Left ventricle myocardium superior (tissue), 1 donor: ENCODE measurements at regions not wholly inside any gene's neighbourhood (a gene's known extent, or its start where the extent isn't known, plus 50 kb on each side); places are given as distances from the start of the nearest gene placed in this dataset.

Source experiments
- ATAC-seq: fragments of 200-7000 bp; cut with Tn5 transposase; one replicate; pipeline ENCODE4 v1.9.1; 2020; ENCODE audit warnings: mild to moderate bottlenecking, moderate library complexity
- DNase-seq: peaks from one replicate; pipeline ENCODE4 v3.0.0-alpha.2; 2020
- intact Hi-C: fragments of 100-400 bp; cut with micrococcal nuclease; formaldehyde crosslinking; loops from one replicate; pipeline ENCODE4 v1.11.0; 2022
- donor health status: DM: no; HTN: yes; CAD: no; lungs with severe emphysema.

DNA sequence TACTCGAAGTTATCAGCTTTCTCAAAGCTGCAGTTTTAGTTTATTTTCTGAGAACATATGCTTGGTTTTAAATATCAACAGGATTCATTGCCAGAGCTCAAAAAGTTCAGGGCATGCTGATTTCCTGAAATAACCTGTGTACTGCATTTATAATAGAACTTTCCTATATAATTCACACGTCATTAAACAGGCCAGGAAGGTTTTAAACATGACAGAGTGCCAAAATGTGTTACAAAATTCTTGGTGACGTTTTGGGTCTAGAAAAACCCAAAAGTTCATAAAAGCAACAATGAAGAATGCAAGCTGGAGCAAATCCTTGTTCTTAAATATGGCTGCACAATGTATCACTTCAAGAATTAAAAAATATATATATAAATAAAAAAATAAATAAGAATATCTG is 1139.1 kb downstream of the CDH11 start:
- DNase-seq (no peak), ATAC-seq (no peak)
- intact Hi-C loops = no loop called here

- intact Hi-C loops = no loop called here
- ATAC-seq = no peak
- DNase-seq = no peak
Measured at GRCh38 chr16:63982110-63982509, 1139.8 kb downstream of the CDH11 start.

- intact Hi-C loops = no loop called here
- DNase-seq (no peak), ATAC-seq (no peak)
Measured at GRCh38 chr16:63981639-63982038, 1140.2 kb downstream of the CDH11 start.

GRCh38 chr16:63980763-63981162 is 1141.1 kb downstream of the CDH11 start:
- no peak for ATAC-seq
- no peak for DNase-seq
- intact Hi-C loops = no loop called here

DNA sequence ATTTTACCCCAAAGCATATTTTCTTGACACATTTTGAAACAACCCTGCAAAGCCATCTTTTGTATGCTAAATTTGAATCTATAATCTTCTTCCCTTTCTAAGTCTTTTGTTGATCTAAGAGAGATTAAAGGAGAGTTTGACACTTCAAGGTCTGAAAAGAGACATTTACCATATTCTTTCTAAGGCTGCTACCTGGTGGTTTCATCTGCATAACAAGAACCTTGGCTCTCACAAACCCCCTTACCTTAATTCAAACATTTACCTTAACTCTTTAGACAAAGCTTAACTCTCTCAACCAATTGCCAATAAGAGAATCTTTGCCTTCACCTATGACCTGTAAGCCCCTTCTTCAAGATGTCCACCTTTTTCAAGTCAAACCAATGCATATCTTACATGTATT is 1143.6 kb downstream of the CDH11 start:
- DNase-seq (no peak), ATAC-seq (no peak)
- intact Hi-C loops = no loop called here

GRCh38 chr16:63976345-63976744 is 1145.5 kb downstream of the CDH11 start:
- ATAC-seq = no peak
- DNase-seq = no peak
- intact Hi-C loops = no loop called here

DNA sequence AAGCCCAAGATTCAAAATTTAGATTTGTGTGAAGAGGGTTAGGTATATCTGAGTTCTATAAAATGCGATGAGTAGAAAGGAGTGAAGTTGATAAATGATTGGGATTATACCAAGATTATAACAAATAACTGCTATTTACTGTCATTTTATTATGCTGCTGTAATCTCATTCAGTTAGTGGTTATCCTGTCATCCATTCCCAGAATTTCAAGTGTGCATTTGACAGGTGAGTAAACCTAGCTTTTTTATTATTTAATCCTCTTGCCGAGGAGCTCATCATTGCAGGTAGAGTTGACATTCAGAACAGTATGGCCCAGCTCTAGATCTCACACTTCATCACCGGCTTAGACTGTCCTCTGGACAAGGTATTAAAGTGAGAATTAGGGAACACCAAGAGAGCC is 1146.2 kb downstream of the CDH11 start:
- intact Hi-C loops = no loop called here
- ATAC-seq (no peak), DNase-seq (no peak)

- DNase-seq (no peak), ATAC-seq (no peak)
- intact Hi-C loops = no loop called here
Measured at GRCh38 chr16:63967966-63968365, 1153.9 kb downstream of the CDH11 start.

- ATAC-seq (no peak), DNase-seq (no peak)
- intact Hi-C loops = no loop called here
Measured at GRCh38 chr16:63960321-63960720, 1161.5 kb downstream of the CDH11 start.

GRCh38 chr16:63947022-63947421 is 1174.8 kb downstream of the CDH11 start:
- no peak for DNase-seq
- no peak for ATAC-seq
- intact Hi-C loops = no loop called here

DNA sequence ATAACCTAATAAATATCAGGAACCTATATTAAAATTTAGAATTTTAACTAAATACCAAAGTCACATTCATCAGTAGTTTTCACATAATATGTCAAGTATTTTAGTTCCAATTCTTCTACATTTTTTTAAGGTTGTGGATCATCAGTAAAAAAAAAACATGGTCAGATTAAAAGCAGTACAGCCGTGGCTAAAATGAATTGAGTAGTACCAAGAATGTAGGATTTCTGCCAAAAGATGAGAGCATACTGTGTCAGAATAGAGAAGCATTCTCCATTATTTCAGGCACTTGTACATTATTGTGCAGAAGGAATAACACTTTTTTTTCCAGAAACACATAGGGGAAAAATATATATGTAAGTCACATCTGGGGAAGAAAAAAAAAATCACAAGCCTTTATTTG is 1176.1 kb downstream of the CDH11 start:
- ATAC-seq (no peak), DNase-seq (no peak)
- intact Hi-C loops = no loop called here

- intact Hi-C loops = no loop called here
- ATAC-seq = no peak
- no peak for DNase-seq
Measured at GRCh38 chr16:63943566-63943965, 1178.3 kb downstream of the CDH11 start.

- intact Hi-C loops = no loop called here
- ATAC-seq (no peak), DNase-seq (no peak)
Measured at GRCh38 chr16:63938661-63939060, 1183.2 kb downstream of the CDH11 start.

- ATAC-seq (no peak), DNase-seq (no peak)
- intact Hi-C loops = no loop called here
Measured at GRCh38 chr16:63933841-63934240, 1188.0 kb downstream of the CDH11 start.

- intact Hi-C loops = no loop called here
- no peak for ATAC-seq
Measured at GRCh38 chr16:63928421-63928820, 1193.4 kb downstream of the CDH11 start.

DNA sequence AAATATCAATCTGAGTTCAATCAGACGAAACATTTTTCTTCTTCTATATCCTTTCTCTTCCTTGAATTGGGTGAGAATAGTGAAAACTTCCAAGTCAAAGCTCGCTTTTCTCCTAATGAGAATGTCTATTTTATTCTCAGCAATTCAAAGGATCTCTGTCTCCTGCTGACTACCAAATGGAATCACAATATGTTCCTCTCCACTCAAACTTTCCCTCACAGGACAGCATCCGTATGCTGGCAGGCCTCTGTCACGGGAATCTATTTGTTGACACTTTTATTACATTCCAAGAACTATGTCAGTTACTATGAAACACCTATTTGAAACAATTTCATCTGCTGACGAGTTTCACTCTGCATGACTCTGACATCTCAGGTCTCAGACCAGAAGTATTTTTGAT is 1196.6 kb downstream of the CDH11 start:
- ATAC-seq (no peak), DNase-seq (no peak)
- intact Hi-C loops = no loop called here

More at GRCh38 chr16:63928421-63928820, 1193.4 kb downstream of the CDH11 start:
- no peak for DNase-seq

DNA sequence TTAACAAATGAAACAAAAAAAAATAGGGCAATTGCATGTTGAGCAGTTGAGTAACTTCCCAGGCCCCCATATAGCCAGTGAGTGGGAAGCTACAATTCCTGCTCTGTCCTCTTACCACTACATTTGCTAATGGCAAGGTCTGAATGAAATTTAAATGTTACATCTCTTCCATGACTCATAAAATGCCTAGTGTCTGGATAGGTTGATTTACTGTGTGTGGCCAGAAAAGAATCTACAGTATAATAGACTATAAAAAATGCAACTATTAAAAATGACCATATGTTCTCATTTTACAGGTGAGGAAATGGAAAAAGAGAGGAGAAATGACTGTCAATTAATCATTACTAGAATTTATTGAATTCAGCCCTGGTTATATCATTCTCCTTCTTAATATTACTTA is 1199.3 kb downstream of the CDH11 start:
- no peak for ATAC-seq
- intact Hi-C loops = no loop called here
- DNase-seq = no peak

DNA sequence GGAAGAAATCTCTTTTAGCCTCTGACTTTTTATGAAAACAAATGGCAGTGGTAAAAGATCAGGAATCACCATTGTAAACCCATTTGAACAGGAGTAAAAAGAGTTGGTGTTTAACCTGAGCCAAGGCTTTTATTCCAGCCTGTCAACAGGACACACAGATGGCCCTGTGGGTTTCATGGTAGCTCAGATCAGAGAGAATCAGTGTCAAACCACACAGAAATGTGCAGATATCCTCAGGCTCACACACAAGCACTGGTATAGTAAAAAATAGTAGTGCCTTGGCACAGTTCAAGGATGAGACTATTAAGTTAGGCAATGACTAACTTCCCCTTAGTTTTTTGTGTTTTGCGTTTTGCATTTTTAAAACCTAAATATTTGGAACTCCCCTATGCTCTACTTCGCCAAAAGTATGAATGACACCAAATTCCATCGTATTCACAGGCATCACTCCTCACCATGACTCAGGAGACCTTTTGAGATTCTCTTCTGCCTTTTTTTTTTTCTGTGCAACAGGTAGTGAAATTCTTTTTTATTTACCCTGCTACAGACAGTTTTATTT is 1200.0 kb downstream of the CDH11 start:
- ATAC-seq (no peak), DNase-seq (no peak)
- intact Hi-C loops = no loop called here

DNA sequence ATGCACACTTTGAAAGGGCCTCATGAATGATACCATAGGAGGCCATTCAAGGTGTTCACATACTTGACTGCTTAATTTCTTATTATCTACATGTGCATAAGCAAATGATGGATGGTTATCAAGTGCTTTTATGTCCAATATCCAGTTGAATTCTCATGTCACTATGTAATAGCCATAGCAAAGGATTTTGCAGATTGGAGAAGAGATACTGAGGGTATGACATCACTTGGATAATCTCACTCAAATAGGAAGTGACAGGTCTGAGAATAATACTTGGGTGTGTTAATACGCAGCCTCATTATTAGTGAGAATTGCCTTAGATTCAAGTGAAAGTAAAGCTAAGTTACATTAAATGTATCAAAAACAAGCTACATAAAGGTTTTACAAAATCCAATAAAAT is 1208.6 kb downstream of the CDH11 start:
- ATAC-seq (no peak), DNase-seq (no peak)
- intact Hi-C loops = no loop called here

- intact Hi-C loops = no loop called here
- ATAC-seq (no peak), DNase-seq (no peak)
Measured at GRCh38 chr16:63907251-63907650, 1214.6 kb downstream of the CDH11 start.

- intact Hi-C loops = no loop called here
- ATAC-seq (no peak), DNase-seq (no peak)
Measured at GRCh38 chr16:63904930-63905329, 1216.9 kb downstream of the CDH11 start.

- intact Hi-C loops = no loop called here
- no peak for ATAC-seq
- DNase-seq = no peak
Measured at GRCh38 chr16:63904182-63904581, 1217.7 kb downstream of the CDH11 start.
